HG02885 (cell line): ENCODE measurements at regions not wholly inside any gene's neighbourhood (a gene's known extent, or its start where the extent isn't known, plus 50 kb on each side); places are given as distances from the start of the nearest gene placed in this dataset.
"Not testable (repeated sequence)": the region's sequence is repeated elsewhere in the genome, so short reads cannot be mapped to it uniquely, and the experiment has no call there.

ENCODE experiments used
- ATAC-seq: cut with Tn5 transposase; IDR thresholded peaks from one replicate; pipeline ENCODE4 v1.9.1; 2021; ENCODE audit warnings: mild to moderate bottlenecking; ENCODE audit not compliant: unreplicated experiment, poor library complexity

GRCh38 chr2:194661431-194661830, 995.6 kb upstream of the SLC39A10 start:
- no peak for ATAC-seq

GRCh38 chr2:194639057-194639456, 1018.0 kb upstream of the SLC39A10 start:
- not testable (repeated sequence) for ATAC-seq

- ATAC-seq = no peak
Measured at GRCh38 chr2:194621945-194622344, 1035.1 kb upstream of the SLC39A10 start.

GRCh38 chr2:194619366-194619765, 1037.7 kb upstream of the SLC39A10 start:
- no peak for ATAC-seq

GRCh38 chr2:194618432-194618831, 1038.6 kb upstream of the SLC39A10 start:
- ATAC-seq = no peak

GRCh38 chr2:194616334-194616733, 1040.7 kb upstream of the SLC39A10 start:
- peak; percentile 66 for ATAC-seq

- ATAC-seq = no peak
Measured at GRCh38 chr2:194610297-194610696, 1046.7 kb upstream of the SLC39A10 start.

- no peak for ATAC-seq
Measured at GRCh38 chr2:194603429-194603828, 1053.6 kb upstream of the SLC39A10 start.

- ATAC-seq = no peak
Measured at GRCh38 chr2:194602750-194603149, 1054.3 kb upstream of the SLC39A10 start.

- no peak for ATAC-seq
Measured at GRCh38 chr2:194591192-194591591, 1065.8 kb upstream of the SLC39A10 start.

GRCh38 chr2:194587739-194588270, 1069.2 kb upstream of the SLC39A10 start:
- ATAC-seq = no peak

- ATAC-seq = peak; percentile 30
Measured at GRCh38 chr2:194567661-194568017, 1089.4 kb upstream of the SLC39A10 start.

GRCh38 chr2:194566907-194567660, 1089.9 kb upstream of the SLC39A10 start:
- ATAC-seq = peak; percentile 65

- no peak for ATAC-seq
Measured at GRCh38 chr2:194564422-194564821, 1092.6 kb upstream of the SLC39A10 start.

GRCh38 chr2:194562329-194562728, 1094.7 kb upstream of the SLC39A10 start:
- no peak for ATAC-seq

GRCh38 chr2:194559964-194560363, 1097.1 kb upstream of the SLC39A10 start:
- ATAC-seq = no peak

GRCh38 chr2:194559523-194559922, 1097.5 kb upstream of the SLC39A10 start:
- no peak for ATAC-seq

GRCh38 chr2:194557993-194558392, 1099.0 kb upstream of the SLC39A10 start:
- ATAC-seq = no peak

- ATAC-seq = no peak
Measured at GRCh38 chr2:194556629-194557028, 1100.4 kb upstream of the SLC39A10 start.

GRCh38 chr2:194553980-194554379, 1103.0 kb upstream of the SLC39A10 start:
- ATAC-seq = no peak

- no peak for ATAC-seq
Measured at GRCh38 chr2:194550702-194551101, 1106.3 kb upstream of the SLC39A10 start.

GRCh38 chr2:194549387-194549786, 1107.6 kb upstream of the SLC39A10 start:
- no peak for ATAC-seq
